OCI-LY3 (cell line): ENCODE measurements at regions not wholly inside any gene's neighbourhood (a gene's known extent, or its start where the extent isn't known, plus 50 kb on each side); places are given as distances from the start of the nearest gene placed in this dataset.
"Not testable (repeated sequence)": the region's sequence is repeated elsewhere in the genome, so short reads cannot be mapped to it uniquely, and the experiment has no call there.

ENCODE experiments used
- H2AFZ ChIP-seq: fragments of 200-600, 300-600 bp; shearing (Covaris generic); 2 replicates; pipeline ENCODE4 v1.6.0; 2014; ENCODE audit warnings: antibody characterized with exemption, low read depth, low read length
- H3K27ac ChIP-seq: fragments of 200-600, 300-600 bp; sonication (generic); 2 replicates; pipeline ENCODE4 v1.5.1; 2014; ENCODE audit warnings: mild to moderate bottlenecking, low read length, moderate library complexity, mixed read lengths
- H3K27me3 ChIP-seq: fragments of 200-600, 300-600 bp; sonication (generic); 2 replicates; pipeline ENCODE4 v1.6.1; 2014; ENCODE audit warnings: low read depth, low read length, mixed read lengths
- H3K36me3 ChIP-seq: fragments of 200-600, 300-600 bp; sonication (generic); replicated peaks from 2 replicates; pipeline ENCODE3; 2014; ENCODE audit warnings: low read depth, low read length, mixed read lengths
- H3K4me1 ChIP-seq: fragments of 300-600, 200-600 bp; sonication (generic); 2 replicates; pipeline ENCODE4 v1.6.1; 2014; ENCODE audit warnings: low read length, mixed read lengths
- H3K4me2 ChIP-seq: fragments of 200-600, 300-600 bp; sonication (generic); 2 replicates; pipeline ENCODE4 v1.6.1; 2014; ENCODE audit warnings: low read length, mixed read lengths
- H3K4me3 ChIP-seq: fragments of 300-600, 200-600 bp; sonication (generic); 2 replicates; pipeline ENCODE4 v1.5.1; 2014; ENCODE audit warnings: antibody characterized with exemption, mild to moderate bottlenecking, low read length, moderate library complexity
- H3K79me2 ChIP-seq: fragments of 300-600, 200-600 bp; shearing (Covaris generic); 2 replicates; pipeline ENCODE4 v1.6.1; 2014; ENCODE audit warnings: mild to moderate bottlenecking, low read length, mixed read lengths
- H3K9ac ChIP-seq: fragments of 300-600, 200-600 bp; shearing (Covaris generic); 2 replicates; pipeline ENCODE4 v1.6.0; 2014; ENCODE audit warnings: mild to moderate bottlenecking, low read length, moderate library complexity
- H3K9me3 ChIP-seq: fragments of 200-600, 300-600 bp; shearing (Covaris generic); 2 replicates; pipeline ENCODE4 v1.6.1; 2014; ENCODE audit warnings: low read length, mixed read lengths; ENCODE audit not compliant: insufficient read depth
- H4K20me1 ChIP-seq: fragments of 200-600, 300-600 bp; sonication (generic); 2 replicates; pipeline ENCODE4 v1.6.1; 2016; ENCODE audit warnings: low read length, mixed read lengths; ENCODE audit not compliant: insufficient read depth
- EZH2phosphoT487 ChIP-seq: fragments of 200-600 bp; shearing (Covaris generic); IDR thresholded peaks from 2 replicates; pipeline ENCODE4 v1.6.1; 2018; ENCODE audit warnings: antibody characterized with exemption, mixed run types, low read depth
- TF ChIP-seq, protein P1 (sequence below): fragments of 200-600, 300-600 bp; sonication (generic); IDR thresholded peaks from 2 replicates; pipeline ENCODE4 v1.5.1; 2014; ENCODE audit warnings: antibody characterized with exemption, low read length, low read depth

GRCh38 chr13:80873589-80873988 is 532.7 kb upstream of the SPRY2 start:
- H4K20me1 ChIP-seq = no peaks in the 10 kb centered on the region
- no peak overlapping the region for H3K4me3 ChIP-seq
- H3K4me2 ChIP-seq = peak overlapping the region; percentile 26
- no peaks in the 10 kb centered on the region for H3K36me3 ChIP-seq
- H3K9ac ChIP-seq = no peak overlapping the region
- no peak overlapping the region for H3K27ac ChIP-seq
- H2AFZ ChIP-seq = no peak overlapping the region
- no peak for TF ChIP-seq EZH2phosphoT487
- TF ChIP-seq, protein P1, sequence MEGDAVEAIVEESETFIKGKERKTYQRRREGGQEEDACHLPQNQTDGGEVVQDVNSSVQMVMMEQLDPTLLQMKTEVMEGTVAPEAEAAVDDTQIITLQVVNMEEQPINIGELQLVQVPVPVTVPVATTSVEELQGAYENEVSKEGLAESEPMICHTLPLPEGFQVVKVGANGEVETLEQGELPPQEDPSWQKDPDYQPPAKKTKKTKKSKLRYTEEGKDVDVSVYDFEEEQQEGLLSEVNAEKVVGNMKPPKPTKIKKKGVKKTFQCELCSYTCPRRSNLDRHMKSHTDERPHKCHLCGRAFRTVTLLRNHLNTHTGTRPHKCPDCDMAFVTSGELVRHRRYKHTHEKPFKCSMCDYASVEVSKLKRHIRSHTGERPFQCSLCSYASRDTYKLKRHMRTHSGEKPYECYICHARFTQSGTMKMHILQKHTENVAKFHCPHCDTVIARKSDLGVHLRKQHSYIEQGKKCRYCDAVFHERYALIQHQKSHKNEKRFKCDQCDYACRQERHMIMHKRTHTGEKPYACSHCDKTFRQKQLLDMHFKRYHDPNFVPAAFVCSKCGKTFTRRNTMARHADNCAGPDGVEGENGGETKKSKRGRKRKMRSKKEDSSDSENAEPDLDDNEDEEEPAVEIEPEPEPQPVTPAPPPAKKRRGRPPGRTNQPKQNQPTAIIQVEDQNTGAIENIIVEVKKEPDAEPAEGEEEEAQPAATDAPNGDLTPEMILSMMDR = no peak
- no peaks in the 10 kb centered on the region for H3K9me3 ChIP-seq
- H3K79me2 ChIP-seq = no peaks in the 10 kb centered on the region
- H3K4me1 ChIP-seq = peaks cover 8% of the 10 kb centered on the region
- H3K27me3 ChIP-seq = no peaks in the 10 kb centered on the region

DNA sequence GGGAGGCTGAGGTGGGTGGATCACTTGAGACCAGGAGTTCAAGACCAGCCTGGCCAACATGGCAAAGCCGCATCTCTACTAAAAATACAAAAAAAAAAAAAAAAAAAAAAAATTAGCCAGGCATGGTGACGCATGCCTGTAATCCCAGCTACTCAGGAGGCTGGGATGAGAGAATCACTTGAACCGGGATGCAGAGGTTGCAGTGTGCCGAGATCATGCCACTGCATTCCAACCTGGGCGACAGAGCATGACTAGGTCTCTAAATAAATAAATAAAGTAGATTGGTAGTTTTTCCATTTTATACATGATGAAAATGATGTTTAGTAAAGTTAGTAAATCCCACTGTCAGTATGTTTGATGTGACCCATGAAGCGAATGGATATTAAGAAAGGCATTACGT is 531.0 kb upstream of the SPRY2 start:
- not testable (repeated sequence) for H3K27me3 ChIP-seq, H3K9ac ChIP-seq, H3K4me3 ChIP-seq, H3K36me3 ChIP-seq, H3K4me2 ChIP-seq, H3K9me3 ChIP-seq, H3K79me2 ChIP-seq, H4K20me1 ChIP-seq, H3K27ac ChIP-seq, H2AFZ ChIP-seq
- H3K4me1 ChIP-seq = peaks cover 13% of the 10 kb centered on the region

DNA sequence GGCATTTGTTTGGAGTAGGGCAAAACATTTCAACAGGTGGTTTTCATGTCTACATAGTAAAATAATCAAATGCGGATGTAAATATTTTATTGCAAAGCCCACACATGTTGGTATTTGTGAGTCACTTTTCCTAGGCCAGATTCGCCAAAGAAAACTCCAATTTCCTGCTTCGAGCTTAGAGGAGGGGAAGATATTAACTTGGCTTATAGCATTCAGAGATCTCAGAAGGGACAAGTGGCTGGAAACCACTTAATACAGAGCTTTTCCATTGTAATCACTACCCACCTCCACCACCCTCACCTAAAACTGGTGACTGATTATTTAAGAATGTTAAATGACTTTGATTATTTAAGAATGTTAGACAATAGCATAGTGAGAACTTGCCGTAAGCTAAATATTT is 530.6 kb upstream of the SPRY2 start:
- Histone ChIP-seq H3K4me1 (peaks cover 13% of the 10 kb centered on the region), H3K36me3 (no peaks in the 10 kb centered on the region), H3K27ac (no peak overlapping the region), H4K20me1 (no peaks in the 10 kb centered on the region), H3K4me2 (no peak overlapping the region), H3K4me3 (no peak overlapping the region), H3K79me2 (no peaks in the 10 kb centered on the region), H2AFZ (no peak overlapping the region), H3K9me3 (no peaks in the 10 kb centered on the region), H3K27me3 (no peaks in the 10 kb centered on the region), H3K9ac (no peak overlapping the region)
- TF ChIP-seq EZH2phosphoT487 = no peak
- TF ChIP-seq, protein P1 = no peak

- Histone ChIP-seq H3K4me2 (no peak overlapping the region), H2AFZ (no peak overlapping the region), H3K27ac (no peak overlapping the region), H3K36me3 (no peaks in the 10 kb centered on the region), H4K20me1 (no peaks in the 10 kb centered on the region), H3K4me1 (peaks cover 13% of the 10 kb centered on the region), H3K4me3 (no peak overlapping the region), H3K9ac (no peak overlapping the region), H3K9me3 (no peaks in the 10 kb centered on the region), H3K79me2 (no peaks in the 10 kb centered on the region), H3K27me3 (no peaks in the 10 kb centered on the region)
- TF ChIP-seq, protein P1 = no peak
- no peak for TF ChIP-seq EZH2phosphoT487
Observed at GRCh38 chr13:80870186-80870585, 529.3 kb upstream of the SPRY2 start.

GRCh38 chr13:80866921-80867320 is 526.0 kb upstream of the SPRY2 start:
- TF ChIP-seq, protein P1 = no peak
- TF ChIP-seq EZH2phosphoT487 = no peak
- no peaks in the 10 kb centered on the region for H3K27me3 ChIP-seq
- H3K4me3 ChIP-seq = no peak overlapping the region
- no peaks in the 10 kb centered on the region for H3K9me3 ChIP-seq
- no peaks in the 10 kb centered on the region for H3K79me2 ChIP-seq
- H2AFZ ChIP-seq = no peak overlapping the region
- H3K36me3 ChIP-seq = no peaks in the 10 kb centered on the region
- H3K4me1 ChIP-seq = 0 out of 2 replicates have a peak, but pooled peaks cover 5% of the 10 kb centered on the region
- H3K27ac ChIP-seq = no peak overlapping the region
- H4K20me1 ChIP-seq = no peaks in the 10 kb centered on the region
- no peak overlapping the region for H3K9ac ChIP-seq
- H3K4me2 ChIP-seq = no peak overlapping the region
